Hypothalamus (tissue), 51 donors: ENCODE measurements at regions not wholly inside any gene's neighbourhood (a gene's known extent, or its start where the extent isn't known, plus 50 kb on each side); places are given as distances from the start of the nearest gene placed in this dataset.
A peak's percentile ranks its signal among the peaks of the same experiment; 100 is the strongest.

Experiments
- DNase-seq, 51 donors: peaks; one replicate each; lab custom pipeline; 2025; lab: John Stamatoyannopoulos, UW

DNA sequence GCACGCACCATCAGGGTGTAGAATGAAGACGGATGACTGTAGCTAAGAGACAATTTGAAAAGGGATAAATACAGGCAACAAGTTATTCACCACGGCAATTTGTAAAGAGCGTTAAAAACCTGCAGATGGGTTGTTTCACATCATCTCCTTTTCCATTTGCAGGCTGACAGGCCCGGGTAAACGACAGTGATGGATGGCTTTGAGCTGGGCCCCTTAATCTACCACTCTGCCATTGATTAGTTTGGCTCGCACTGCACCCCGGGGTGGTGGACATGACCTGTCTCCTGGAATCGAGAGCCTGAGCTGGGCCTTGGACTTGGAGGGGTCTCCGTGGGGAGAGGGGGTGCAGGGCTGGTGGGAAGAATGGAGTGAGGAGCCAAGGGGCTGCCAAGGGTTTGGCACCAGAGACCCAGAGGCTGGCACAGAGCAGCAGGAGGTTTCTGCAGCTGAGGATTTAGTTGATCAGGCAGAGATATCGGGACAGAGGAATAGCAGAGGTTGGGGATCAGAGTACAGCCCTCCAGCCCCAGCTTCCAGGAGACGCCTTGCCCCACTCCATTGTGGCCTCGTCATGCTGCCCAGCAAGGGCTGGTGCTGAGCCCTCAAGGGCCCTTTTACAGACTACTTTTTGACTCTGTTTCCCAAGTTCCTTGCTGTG is 110.6 kb upstream of the NECTIN1 start:
- peak in 3 of 51 donors; percentile 5 to 15 (median 8) for DNase-seq

DNA sequence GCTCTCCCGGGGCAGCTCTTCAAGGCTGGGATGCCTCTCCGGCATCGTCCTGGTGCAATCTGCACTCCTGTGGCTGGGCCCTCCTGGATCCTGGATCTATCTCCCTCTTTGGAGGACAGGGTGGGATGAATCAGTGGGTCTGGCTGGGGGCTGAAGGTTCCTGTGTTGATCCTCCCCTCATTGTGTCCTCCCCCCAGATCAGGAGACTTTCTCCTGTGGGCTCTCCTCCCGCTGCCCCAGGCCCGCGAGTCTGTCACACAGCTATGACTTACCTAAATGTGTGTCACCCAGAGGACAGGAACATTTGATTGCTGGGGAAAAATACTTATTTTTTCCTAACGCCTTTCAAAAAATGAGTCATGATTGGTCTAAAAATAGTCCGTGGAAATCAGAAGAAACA is 106.8 kb upstream of the NECTIN1 start:
- DNase-seq: peak in 1 of 51 donors; percentile 8

GRCh38 chr11:119832202-119832935 is 103.4 kb upstream of the NECTIN1 start:
- DNase-seq: peak in 5 of 51 donors; percentile 7 to 14 (median 9)

DNA sequence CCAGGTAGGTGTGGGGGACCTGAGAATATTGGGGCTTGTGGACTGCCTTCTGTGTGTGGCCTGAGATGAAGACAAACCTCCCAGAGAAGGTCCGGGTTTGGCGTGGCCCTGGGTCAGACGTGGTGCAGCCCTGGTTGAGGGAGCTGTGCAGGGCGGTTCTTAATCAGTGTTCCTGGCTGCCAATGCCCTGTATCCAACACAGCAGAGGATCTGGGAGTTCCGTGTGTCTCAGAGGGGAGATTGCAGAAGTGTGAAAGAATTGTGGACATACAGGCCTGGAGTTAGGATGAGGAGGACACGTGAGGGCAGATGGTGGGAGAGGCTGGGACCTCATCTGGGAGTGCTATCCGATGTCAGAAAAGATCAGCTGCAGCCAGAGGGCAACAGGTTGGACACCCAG is 102.0 kb upstream of the NECTIN1 start:
- DNase-seq: no peak

- no peak for DNase-seq
Measured at GRCh38 chr11:119830400-119830799, 101.4 kb upstream of the NECTIN1 start.

DNA sequence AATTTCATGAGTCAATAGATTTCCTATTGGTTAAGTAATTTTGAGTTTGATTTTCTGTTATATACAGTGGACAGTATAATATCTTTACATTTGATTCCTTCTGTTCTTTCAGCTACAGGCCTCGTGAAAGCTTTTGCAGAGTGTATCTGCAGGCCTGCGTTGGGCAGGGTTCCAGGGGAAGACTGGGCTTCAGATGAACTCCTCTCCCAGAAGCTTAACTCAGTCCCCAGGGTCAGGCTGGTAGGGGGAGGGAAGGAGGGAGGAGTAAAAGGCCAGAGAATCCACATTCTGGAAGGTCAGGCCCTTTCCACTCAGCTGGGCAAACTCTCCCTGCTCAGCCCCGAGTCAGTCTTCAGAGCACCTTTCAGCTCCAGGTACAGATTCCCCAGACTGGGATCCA is 100.4 kb upstream of the NECTIN1 start:
- DNase-seq: no peak

DNA sequence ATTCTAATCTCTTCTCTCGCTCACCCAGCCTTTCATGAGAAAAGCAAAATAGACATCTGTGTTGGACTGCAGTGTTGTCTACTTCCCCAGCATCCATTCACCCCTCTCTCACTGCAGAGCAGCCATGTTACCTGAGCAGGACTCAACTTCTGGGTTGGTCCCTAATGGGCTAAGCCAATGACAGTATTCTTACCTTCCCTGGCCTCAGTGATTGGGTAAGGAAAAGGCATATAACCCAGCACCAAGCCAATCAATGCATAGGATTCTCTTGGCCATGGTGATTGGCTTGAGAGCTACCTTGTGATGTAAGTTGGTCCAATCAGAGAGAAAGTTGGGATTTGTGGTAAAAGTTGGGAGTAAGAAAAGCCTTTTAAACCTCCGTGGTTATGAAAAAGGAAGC is 99.8 kb upstream of the NECTIN1 start:
- DNase-seq: no peak

- no peak for DNase-seq
Measured at GRCh38 chr11:119828006-119828405, 99.0 kb upstream of the NECTIN1 start.

DNA sequence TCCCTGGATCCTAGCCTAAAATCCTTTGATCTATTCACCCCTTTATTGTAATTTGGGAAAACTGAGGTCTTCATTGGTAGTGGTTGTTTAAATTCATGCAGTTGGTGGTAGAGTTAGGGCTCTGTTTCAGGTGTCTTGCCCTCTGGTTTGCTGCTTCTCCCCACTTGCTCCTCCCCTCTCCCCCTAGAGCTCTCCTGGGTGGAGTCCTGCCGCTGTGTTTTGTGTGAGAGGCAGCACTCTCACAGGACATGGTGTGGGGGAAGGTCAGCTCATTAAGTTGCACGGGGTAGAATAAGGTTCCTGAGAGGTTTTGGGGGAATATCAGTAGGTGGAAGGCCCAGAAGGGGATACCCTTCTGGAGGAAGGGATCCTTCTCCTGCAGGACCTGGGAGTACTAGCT is 98.1 kb upstream of the NECTIN1 start:
- no peak for DNase-seq

DNA sequence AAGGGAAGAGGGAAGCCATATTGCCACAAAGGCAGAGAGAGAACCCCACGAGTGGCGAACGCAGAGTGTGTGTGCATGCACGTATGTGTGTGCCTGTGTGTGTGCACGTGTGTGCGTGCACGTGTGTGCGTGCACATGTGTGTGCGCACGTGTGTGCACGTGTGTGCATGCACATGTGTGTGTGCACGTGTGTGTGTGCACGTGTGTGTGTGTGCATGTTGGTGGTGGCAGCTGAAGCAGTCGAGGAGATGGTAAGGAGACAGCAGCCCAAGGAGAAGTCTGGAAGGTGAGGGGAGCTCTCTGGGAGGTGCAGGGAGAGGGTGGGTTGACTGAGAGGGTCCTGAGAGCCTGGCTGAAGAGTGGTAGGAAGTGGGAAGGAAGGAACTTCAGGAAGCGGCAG is 94.1 kb upstream of the NECTIN1 start:
- DNase-seq: no peak

DNA sequence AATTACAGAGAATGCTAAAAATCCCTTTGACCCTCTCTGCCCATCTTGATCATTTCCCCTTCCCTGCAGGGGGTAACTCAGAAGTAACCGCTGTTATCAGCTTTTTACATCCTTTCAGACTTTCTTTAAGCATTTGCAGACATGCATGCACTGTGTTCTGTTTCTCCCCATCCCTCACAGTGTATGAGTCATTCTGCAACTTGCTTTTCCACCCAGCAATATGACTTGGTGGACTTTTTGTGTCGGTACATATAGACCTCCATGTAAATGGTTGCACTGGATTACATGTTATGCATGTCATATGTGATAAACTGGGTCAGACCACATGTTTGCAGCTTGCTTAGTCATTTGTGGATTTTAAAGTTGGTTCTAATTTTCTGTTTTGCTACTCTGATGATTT is 87.7 kb upstream of the NECTIN1 start:
- DNase-seq: no peak

DNA sequence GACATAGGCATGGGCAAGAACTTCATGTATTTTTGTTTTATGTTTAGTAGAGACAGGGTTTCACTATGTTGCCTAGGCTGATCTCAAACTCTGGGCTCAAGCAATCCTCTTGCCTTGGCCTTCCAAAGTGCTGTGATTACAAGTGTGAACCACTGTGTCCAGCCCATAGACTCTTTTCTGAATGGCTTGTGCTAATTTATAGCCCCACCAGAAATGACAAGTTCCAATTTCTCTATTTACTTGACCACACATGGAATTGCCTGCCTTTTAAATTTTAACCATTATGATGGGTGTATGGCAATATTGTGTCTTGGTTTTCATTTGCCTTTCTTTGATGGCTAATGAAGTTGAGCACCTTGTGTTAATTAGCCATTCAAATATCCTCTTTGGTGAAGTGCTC is 85.8 kb upstream of the NECTIN1 start:
- DNase-seq: no peak

DNA sequence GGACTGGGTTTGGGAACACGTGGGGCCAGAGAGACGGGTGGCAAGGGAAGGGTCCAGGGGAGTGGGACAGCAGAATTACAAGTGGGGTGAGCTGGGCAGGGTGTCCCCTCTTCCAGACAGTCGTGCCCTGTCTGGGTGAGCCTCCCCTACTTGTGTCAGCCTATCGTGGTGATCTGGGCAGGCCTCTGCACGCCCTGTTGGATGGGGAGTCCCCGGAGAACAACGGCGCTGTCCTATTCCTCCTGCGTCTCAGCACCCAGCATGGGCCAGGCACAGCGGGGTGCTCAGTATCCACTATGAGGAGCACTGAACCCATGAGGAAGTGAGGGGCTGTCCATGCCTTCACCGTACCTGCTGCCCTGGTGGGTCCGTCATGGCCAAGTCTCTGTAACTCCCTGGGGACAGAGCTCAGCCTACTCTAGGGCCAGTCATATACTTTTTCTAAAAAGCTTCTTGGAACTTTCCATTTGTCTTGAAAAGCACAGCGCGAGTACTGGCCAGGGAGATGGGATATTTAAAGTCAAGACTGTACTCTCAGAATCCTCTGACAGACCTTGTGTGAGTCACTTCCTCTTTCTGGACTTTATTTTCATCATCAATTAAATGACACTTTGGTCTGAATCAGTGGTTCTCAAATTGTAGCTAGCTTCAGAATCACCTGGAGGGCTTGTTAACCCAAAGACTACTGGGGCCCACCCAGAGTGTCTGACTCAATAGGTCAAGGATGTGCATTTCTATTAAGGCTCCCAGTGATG is 81.7 kb upstream of the NECTIN1 start:
- DNase-seq: no peak

DNA sequence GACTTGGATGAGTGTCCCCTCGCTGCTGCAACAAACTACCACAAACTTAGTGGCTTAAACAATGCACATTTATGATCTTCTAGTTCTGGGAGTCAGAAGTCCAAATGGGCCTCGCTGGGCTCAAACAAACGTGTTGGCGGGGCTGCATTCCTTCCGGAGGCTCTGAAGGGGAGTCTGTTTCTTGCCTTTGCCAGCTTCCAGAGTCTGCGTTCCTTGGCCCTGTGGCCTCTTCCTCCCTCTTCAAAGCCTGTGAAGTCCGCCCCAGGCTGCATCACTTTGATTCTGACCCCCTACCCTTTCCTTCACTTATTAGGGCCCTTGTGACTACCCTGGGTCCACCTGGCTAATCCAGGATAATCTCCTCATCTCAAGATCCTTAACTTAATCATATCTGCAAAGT is 80.3 kb upstream of the NECTIN1 start:
- no peak for DNase-seq

- no peak for DNase-seq
Measured at GRCh38 chr11:119808407-119809185, 79.6 kb upstream of the NECTIN1 start.

GRCh38 chr11:119807841-119808240 is 78.8 kb upstream of the NECTIN1 start:
- DNase-seq: no peak

GRCh38 chr11:119807402-119807801 is 78.4 kb upstream of the NECTIN1 start:
- DNase-seq: no peak

GRCh38 chr11:119806064-119806915 is 77.3 kb upstream of the NECTIN1 start:
- no peak for DNase-seq

DNA sequence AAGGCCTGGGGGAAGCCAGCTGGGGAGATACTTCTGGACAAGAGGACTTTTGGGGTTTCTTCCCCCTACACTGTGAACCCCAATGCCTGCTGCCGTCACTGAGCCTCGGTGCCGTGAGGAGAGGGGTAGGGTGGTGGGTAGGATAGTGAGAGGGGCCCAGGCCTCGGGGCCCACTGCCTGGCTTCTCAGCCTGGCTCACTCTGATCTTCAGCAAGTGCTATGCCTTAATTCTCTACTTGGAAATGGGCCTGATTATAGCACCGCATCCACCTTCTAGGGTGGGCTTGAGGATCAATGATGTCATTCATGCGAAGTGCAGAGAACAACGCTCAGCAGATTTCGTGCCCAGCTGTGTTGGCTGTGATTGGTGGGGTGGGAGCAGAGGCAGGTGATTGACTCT is 76.7 kb upstream of the NECTIN1 start:
- no peak for DNase-seq

DNA sequence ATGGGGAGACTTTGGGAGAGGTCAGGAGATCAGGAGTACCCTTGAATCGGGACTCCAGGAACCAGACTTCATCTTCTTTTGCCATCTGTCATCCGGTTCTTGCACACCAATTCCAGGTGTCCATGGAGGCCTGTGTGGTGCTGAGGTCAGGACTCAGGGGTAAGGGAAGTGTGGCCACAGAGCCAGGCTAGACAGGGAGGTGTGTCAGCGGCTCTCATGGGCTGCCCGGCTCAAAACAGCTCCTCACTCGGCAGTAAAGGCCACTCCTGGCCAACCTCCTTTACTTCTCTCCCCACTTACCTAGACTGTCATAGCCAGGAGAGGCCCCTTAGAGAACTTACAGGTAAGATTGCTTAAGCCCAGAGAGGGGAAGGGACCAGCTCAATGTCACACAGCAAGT is 75.7 kb upstream of the NECTIN1 start:
- no peak for DNase-seq
